ENCODE measurements at regions not wholly inside any gene's neighbourhood (a gene's known extent, or its start where the extent isn't known, plus 50 kb on each side); places are given as distances from the start of the nearest gene placed in this dataset.

GRCh38 chr1:215005656-215006345, 76.7 kb upstream of the KCNK2 start:
- no peaks in the 10 kb centered on the region for H3F3A ChIP-seq (ENCODE audit: low read length, unreplicated experiment)
- no peak overlapping the region for H3K4me2 ChIP-seq (ENCODE audit: low read length)
- CTCF ChIA-PET, result no interaction called here
- H3K9me2 ChIP-seq (replicated peaks; ENCODE audit: low read length), result no peaks in the 10 kb centered on the region
- TF ChIP-seq CTCF (conservative IDR thresholded peaks at IDR 0.05; ENCODE audit: low read depth, low read length), result no peak
- 0 out of 2 replicates have a peak, but pooled peaks cover 5% of the 10 kb centered on the region for H3K4me1 ChIP-seq (ENCODE audit: insufficient read depth, low read length)
- no peaks in the 10 kb centered on the region for H3K27me3 ChIP-seq (ENCODE audit: low read length)
- no peak overlapping the region for H3K9ac ChIP-seq (ENCODE audit: low read length)
- no peaks in the 10 kb centered on the region for H3K36me3 ChIP-seq (ENCODE audit: low read depth, low read length)
- intact Hi-C loops (cut with micrococcal nuclease), result no loop called here
- no peaks in the 10 kb centered on the region for H3K9me3 ChIP-seq (ENCODE audit: low read length)
- H3K4me3 ChIP-seq (ENCODE audit: low read length), result no peak overlapping the region
- H2AFZ ChIP-seq (ENCODE audit: low read length), result 0 out of 2 replicates have a peak overlapping the region, but pooled peaks have one; percentile 2
- ATAC-seq (no peak), DNase-seq (no peak)
- H4K20me1 ChIP-seq (ENCODE audit: low read length), result no peaks in the 10 kb centered on the region
- H3K27ac ChIP-seq (ENCODE audit: low read length), result no peak overlapping the region
- BruUV-seq (replicated peaks), result no TSS peak
- POLR2A ChIA-PET (ENCODE audit: unreplicated experiment), result no interaction called here
- no peaks in the 10 kb centered on the region for H3K79me2 ChIP-seq (ENCODE audit: low read length)

- H4K20me1 ChIP-seq (ENCODE audit: low read length), result no peaks in the 10 kb centered on the region
- H3K9me3 ChIP-seq (ENCODE audit: low read length), result no peaks in the 10 kb centered on the region
- H3K9me2 ChIP-seq (replicated peaks; ENCODE audit: low read length), result no peaks in the 10 kb centered on the region
- intact Hi-C loops (cut with micrococcal nuclease), result no loop called here
- CTCF ChIA-PET, result no interaction called here
- no peak overlapping the region for H3K4me3 ChIP-seq (ENCODE audit: low read length)
- H2AFZ ChIP-seq (ENCODE audit: low read length), result no peak overlapping the region
- POLR2A ChIA-PET (ENCODE audit: unreplicated experiment), result no interaction called here
- no peaks in the 10 kb centered on the region for H3K4me1 ChIP-seq (ENCODE audit: insufficient read depth, low read length)
- H3K36me3 ChIP-seq (ENCODE audit: low read depth, low read length), result no peaks in the 10 kb centered on the region
- BruUV-seq (replicated peaks), result no TSS peak
- no peaks in the 10 kb centered on the region for H3F3A ChIP-seq (ENCODE audit: low read length, unreplicated experiment)
- no peak for TF ChIP-seq CTCF (conservative IDR thresholded peaks at IDR 0.05; ENCODE audit: low read depth, low read length)
- TF ChIP-seq EZH2 (IDR thresholded peaks at IDR 0.05; ENCODE audit: low read length, unreplicated experiment), result no peak
- no peak for TF ChIP-seq EZH2phosphoT487 (IDR thresholded peaks at IDR 0.05; ENCODE audit: borderline replicate concordance, low read length)
- no peaks in the 10 kb centered on the region for H3K79me2 ChIP-seq (ENCODE audit: low read length)
- H3K27ac ChIP-seq (ENCODE audit: low read length), result no peak overlapping the region
- H3K9ac ChIP-seq (ENCODE audit: low read length), result no peak overlapping the region
- ATAC-seq, result no peak
- H3K4me2 ChIP-seq (ENCODE audit: low read length), result no peak overlapping the region
- DNase-seq, result no peak
- no peaks in the 10 kb centered on the region for H3K27me3 ChIP-seq (ENCODE audit: low read length)
Observed at GRCh38 chr1:215007880-215008279, 74.7 kb upstream of the KCNK2 start.

- TF ChIP-seq CTCF (conservative IDR thresholded peaks at IDR 0.05; ENCODE audit: low read depth, low read length) (no peak), EZH2phosphoT487 (IDR thresholded peaks at IDR 0.05; ENCODE audit: borderline replicate concordance, low read length) (no peak), EZH2 (IDR thresholded peaks at IDR 0.05; ENCODE audit: low read length, unreplicated experiment) (no peak)
Observed at GRCh38 chr1:215018555-215018954, 64.0 kb upstream of the KCNK2 start.

More at GRCh38 chr1:215018555-215018954, 64.0 kb upstream of the KCNK2 start:
- Histone ChIP-seq H3K4me1 (ENCODE audit: insufficient read depth, low read length) (no peaks in the 10 kb centered on the region), H3K9me3 (ENCODE audit: low read length) (no peaks in the 10 kb centered on the region), H3K27me3 (ENCODE audit: low read length) (no peaks in the 10 kb centered on the region), H2AFZ (ENCODE audit: low read length) (no peak overlapping the region), H4K20me1 (ENCODE audit: low read length) (no peaks in the 10 kb centered on the region), H3K36me3 (ENCODE audit: low read depth, low read length) (no peaks in the 10 kb centered on the region), H3F3A (ENCODE audit: low read length, unreplicated experiment) (no peaks in the 10 kb centered on the region), H3K9ac (ENCODE audit: low read length) (no peak overlapping the region), H3K9me2 (replicated peaks; ENCODE audit: low read length) (no peaks in the 10 kb centered on the region), H3K79me2 (ENCODE audit: low read length) (no peaks in the 10 kb centered on the region), H3K4me2 (ENCODE audit: low read length) (no peak overlapping the region), H3K4me3 (ENCODE audit: low read length) (no peak overlapping the region), H3K27ac (ENCODE audit: low read length) (no peak overlapping the region)
- DNase-seq (no peak), ATAC-seq (no peak)
- POLR2A ChIA-PET (ENCODE audit: unreplicated experiment), result no interaction called here
- BruUV-seq (replicated peaks), result no TSS peak
- intact Hi-C loops (cut with micrococcal nuclease), result no loop called here
- CTCF ChIA-PET, result no interaction called here
